ENCODE measurements at regions not wholly inside any gene's neighbourhood (a gene's known extent, or its start where the extent isn't known, plus 50 kb on each side); places are given as distances from the start of the nearest gene placed in this dataset.
"Not testable (repeated sequence)": the region's sequence is repeated elsewhere in the genome, so short reads cannot be mapped to it uniquely, and the experiment has no call there.

GRCh38 chr11:69912911-69913451 is 93.8 kb upstream of the FGF3 start:
- no peak for DNase-seq (ENCODE audit: insufficient read length, low spot score)
- no peak for TF ChIP-seq CTCF (IDR thresholded peaks at IDR 0.05; ENCODE audit: insufficient read depth, missing control alignments)
- FAIRE-seq = no peak

- no peak for DNase-seq (ENCODE audit: insufficient read length, low spot score)
- FAIRE-seq = no peak
- TF ChIP-seq CTCF (IDR thresholded peaks at IDR 0.05; ENCODE audit: insufficient read depth, missing control alignments) = no peak
Measured at GRCh38 chr11:69913591-69914285, 94.5 kb upstream of the FGF3 start.

GRCh38 chr11:69914286-69915150 is 95.3 kb upstream of the FGF3 start:
- no peak for TF ChIP-seq CTCF (IDR thresholded peaks at IDR 0.05; ENCODE audit: insufficient read depth, missing control alignments)
- FAIRE-seq = no peak
- no peak for DNase-seq (ENCODE audit: insufficient read length, low spot score)

- FAIRE-seq = no peak
- DNase-seq (ENCODE audit: insufficient read length, low spot score) = no peak
- TF ChIP-seq CTCF (IDR thresholded peaks at IDR 0.05; ENCODE audit: insufficient read depth, missing control alignments) = no peak
Measured at GRCh38 chr11:69915151-69915500, 95.9 kb upstream of the FGF3 start.

- FAIRE-seq (no peak), DNase-seq (ENCODE audit: insufficient read length, low spot score) (no peak)
- peak; percentile 60 for TF ChIP-seq CTCF (IDR thresholded peaks at IDR 0.05; ENCODE audit: insufficient read depth, missing control alignments)
Measured at GRCh38 chr11:69915501-69916250, 96.5 kb upstream of the FGF3 start.

GRCh38 chr11:69916251-69916649 is 97.0 kb upstream of the FGF3 start:
- not testable (repeated sequence) for DNase-seq (ENCODE audit: insufficient read length, low spot score); FAIRE-seq

- FAIRE-seq (no peak), DNase-seq (ENCODE audit: insufficient read length, low spot score) (no peak)
- no peak for TF ChIP-seq CTCF (IDR thresholded peaks at IDR 0.05; ENCODE audit: insufficient read depth, missing control alignments)
Measured at GRCh38 chr11:69916806-69917387, 97.7 kb upstream of the FGF3 start.

Measured in D721Med (cell line).